HG03039 (cell line): ENCODE measurements at regions not wholly inside any gene's neighbourhood (a gene's known extent, or its start where the extent isn't known, plus 50 kb on each side); places are given as distances from the start of the nearest gene placed in this dataset.

Experiments used
- ATAC-seq: cut with Tn5 transposase; IDR thresholded peaks from one replicate; pipeline ENCODE4 v1.9.1; 2021; ENCODE audit warnings: mild to moderate bottlenecking, moderate library complexity; ENCODE audit not compliant: unreplicated experiment

DNA sequence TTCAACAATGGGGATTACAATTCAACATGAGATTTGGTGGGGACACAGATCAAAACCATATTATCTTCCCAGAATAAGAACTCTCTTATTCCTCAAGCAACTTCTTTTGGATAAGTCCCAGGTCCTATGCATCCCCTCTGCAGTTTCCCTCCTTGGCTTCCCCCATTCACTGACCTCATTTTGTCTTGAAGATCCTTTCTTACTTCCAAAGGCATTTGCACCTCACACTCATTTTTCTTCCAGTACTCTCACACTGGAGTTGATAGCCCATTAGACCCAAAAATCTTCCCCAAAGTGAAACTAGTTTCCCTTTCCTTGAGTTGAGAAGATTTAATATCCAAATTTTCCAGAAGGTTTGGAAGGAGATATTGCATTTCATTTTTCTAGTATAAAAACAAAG, 178.0 kb upstream of the DAPK1 start:
- ATAC-seq, result no peak

GRCh38 chr9:87320146-87320884, 177.4 kb upstream of the DAPK1 start:
- ATAC-seq, result no peak

DNA sequence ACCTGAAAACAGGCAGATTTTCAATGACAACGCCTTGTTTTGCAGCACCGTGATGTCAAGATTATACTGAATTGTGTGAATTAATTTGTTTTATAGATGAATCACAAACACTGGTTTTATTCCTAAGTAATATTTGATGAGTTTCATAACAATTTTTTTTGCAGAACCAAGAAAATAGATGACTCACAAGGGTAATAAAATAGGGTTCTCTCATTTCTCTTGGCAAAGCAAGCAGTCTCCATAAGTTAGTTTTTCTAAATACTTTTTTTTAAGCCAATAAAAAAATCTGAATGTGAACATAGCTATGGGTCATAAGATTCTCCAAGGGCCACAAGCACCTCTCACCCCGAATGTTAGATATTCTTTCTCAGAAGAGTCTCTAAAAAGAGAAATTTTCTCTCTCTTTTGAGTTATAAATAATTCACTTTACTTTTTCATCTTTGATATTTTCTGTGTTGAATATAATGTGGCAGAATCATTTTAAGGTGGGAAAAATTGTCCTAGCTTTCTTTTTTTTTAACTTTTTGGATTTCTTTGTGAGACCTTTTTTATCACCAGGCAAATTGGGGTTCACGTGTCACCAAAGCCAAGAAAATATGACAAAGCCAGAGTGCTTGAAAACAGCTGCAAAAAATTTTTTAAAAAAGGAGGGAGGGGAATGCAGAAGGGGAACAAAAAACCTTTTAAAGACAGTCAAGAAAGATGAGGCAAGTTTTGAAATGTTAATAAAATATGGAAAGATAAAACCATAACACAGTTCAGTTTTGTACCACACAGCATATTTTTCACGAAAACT, 174.6 kb upstream of the DAPK1 start:
- no peak for ATAC-seq

DNA sequence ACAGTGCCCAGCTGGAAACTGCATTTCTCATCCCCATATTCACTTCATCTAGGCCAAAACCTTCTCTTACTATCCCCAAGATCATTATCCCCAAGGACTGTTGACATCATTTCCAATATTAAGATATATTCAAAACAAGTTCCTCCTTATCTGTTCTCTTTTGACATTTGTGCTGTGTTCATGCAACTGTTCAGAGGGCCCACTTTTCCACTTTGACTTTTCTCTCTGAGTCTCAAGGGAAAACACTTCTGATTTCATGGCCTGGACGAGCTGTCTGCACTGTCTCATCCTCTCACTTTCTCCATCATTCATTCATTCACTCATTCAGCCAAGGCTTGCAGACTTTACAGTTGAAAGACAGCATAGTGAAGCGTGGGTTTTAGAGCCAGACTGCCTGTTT, 173.7 kb upstream of the DAPK1 start:
- ATAC-seq, result no peak

DNA sequence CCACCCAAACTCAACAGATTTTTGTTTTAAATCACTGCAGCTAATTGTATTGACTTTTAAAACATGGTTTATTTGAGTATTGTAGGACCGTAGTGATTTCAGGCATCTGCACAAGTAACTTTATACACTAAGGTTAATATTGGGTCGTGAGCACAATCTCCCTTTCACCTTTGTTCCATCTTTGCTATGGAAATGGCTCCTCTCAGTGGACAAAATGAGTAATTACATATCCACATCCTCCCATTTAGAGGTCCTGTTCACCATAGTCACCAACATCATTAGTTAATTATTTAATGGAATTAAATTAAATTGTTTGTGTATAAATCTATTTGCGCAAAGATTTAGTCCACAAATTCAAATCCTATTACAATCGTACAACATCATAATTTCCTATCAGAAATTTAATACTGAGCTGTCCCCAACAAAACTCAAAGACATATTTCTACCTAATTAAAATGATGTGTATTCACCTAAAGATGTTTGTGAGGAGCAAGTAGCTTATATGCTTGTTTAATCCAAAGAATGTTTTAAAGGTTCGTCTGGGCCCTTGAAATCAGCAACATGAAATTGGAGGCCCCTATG, 173.0 kb upstream of the DAPK1 start:
- no peak for ATAC-seq

DNA sequence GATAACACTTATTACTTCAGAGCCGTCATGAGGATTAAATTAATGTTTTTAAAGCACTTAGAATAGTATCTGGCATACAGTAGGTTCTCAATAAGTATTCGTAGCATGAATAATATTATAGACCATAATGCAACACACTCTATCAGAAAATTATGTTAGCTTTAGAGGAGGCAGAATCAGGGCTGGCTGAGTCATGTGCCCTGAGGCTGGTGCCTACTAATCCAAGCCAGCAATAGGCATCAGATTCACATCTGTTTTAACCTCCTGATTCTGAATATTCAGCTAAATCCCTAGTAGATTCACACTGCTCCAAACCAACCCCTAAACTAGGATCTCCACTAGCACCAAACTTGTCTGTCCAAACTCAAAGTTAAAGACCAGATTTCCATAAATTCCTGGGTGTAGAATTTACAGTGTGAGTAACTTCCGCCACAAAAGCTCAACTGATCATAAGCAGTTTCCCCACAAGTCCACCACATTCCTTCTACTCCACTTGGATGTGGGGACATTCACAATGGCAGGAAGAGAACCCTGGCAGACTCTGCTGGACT, 170.0 kb upstream of the DAPK1 start:
- ATAC-seq, result no peak

GRCh38 chr9:87333802-87334201, 163.9 kb upstream of the DAPK1 start:
- ATAC-seq, result no peak

- no peak for ATAC-seq
Observed at GRCh38 chr9:87334366-87334765, 163.3 kb upstream of the DAPK1 start.

GRCh38 chr9:87336407-87336806, 161.3 kb upstream of the DAPK1 start:
- ATAC-seq, result no peak

DNA sequence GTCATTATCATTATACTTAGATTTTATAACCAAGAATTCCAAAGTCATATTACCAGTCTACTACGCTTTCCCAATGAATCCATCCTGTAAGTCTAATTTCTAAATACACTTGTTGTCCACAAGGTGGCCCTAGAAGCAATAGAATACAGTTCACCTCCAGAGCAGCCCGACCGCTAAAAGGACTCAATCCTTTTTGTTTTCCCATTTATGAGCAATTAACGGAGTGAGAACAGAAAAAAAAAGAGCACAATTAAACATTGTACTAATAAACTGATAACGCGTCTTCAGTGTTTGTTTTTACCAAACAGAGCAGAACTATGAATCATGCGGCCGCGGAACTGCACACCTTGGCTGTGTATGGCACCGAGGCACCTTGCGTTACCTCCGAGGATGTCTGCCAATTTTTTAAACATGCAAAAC, 160.7 kb upstream of the DAPK1 start:
- ATAC-seq, result no peak

GRCh38 chr9:87337335-87338087, 160.2 kb upstream of the DAPK1 start:
- no peak for ATAC-seq

- ATAC-seq, result no peak
Observed at GRCh38 chr9:87338088-87338989, 159.3 kb upstream of the DAPK1 start.

- ATAC-seq, result no peak
Observed at GRCh38 chr9:87340391-87340790, 157.3 kb upstream of the DAPK1 start.

- ATAC-seq, result no peak
Observed at GRCh38 chr9:87342743-87343142, 154.9 kb upstream of the DAPK1 start.

DNA sequence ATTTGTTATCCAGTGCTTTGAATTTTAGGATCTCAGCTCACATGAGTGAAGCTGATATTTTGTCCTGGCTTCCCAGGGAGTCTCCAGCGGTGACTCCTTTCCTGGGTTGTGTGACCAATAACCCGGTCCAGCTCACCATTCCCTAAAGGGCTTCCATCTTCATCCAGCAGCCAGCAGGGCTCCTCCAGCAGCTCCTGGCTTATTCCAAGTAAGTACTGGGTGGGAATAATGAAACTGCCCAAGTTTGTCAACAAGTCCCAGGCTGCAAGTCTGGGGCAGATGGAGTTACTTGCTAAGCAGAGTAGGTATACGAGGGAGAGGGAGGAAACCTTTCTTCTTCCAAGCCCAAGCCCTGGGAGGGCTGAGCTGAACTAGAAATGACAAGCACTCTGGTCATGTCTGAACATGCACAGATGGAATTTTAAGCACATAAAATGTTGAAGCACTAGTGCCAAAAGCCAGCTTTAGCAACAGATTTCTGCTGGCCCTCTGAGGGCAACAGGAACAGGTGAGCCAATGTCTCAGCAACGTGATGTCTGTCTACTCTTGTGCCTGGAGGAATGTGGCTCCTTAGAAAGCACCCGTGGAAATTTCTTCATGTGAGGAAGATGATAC, 153.7 kb upstream of the DAPK1 start:
- ATAC-seq, result no peak

DNA sequence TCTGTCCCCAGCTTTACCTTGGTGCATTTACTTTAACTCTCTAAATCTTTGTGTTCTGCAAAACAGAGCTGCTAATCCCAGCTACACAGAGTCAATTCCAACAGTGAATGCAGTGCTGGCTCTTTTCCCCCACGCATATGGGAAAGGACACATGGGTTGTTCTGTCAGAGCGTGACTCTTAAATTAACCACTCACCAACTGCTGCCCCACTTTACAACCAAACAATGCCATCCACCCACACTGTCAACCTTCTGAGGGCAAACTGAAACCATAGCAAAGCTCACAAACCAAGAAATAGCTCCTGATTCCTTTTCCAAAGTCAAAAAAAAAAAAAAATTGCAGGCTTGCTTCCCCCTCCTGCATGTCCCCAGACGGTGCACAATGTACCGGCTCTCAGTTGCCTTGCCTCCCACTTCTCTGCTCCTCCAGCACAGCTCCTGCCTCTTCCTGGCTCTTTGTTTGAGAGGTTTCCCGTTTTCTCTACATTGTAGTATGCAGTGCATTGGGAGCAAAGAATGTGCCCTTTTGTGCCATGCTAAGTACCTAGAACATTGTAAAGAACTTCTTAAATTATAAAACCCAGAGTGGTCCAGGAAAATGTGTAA, 151.5 kb upstream of the DAPK1 start:
- ATAC-seq, result no peak

DNA sequence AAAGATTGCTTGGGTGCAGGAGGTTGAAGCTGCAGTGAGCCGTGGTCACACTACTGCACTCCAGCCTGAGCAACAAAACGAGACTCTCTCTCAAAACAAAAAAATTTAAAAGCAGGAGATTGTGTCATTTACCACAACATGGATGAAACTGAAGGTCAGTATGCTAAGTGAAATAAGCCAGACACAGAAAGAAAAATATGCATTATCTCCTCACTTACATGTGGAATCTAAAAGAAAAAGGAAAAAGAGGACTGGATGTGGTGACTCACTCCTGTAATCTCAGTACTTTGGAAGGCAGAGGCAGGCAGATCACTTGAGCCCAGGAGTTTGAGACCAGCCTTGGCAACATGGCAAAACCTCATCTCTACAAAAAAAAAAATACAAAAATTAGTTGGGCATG, 146.8 kb upstream of the DAPK1 start:
- no peak for ATAC-seq

- ATAC-seq, result no peak
Observed at GRCh38 chr9:87353301-87353700, 144.4 kb upstream of the DAPK1 start.

DNA sequence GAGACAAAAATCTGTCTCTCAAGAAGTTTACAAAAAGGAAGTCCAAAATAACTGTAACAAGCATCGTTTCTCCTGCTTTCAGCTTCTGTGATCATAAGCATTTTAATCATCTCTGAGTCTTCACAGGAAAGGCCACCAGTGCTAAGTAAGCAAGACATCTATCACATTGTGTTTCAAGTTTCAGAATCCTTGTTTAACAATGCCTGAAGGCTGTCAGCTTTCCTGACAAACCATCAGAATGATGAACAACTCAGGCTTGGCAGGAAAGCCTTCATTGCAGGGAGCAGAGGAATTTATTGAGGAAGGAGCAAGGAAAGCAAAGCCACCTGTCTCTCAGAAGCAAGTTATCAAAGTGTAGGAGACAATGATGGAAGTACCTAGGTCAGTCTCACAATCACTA, 143.5 kb upstream of the DAPK1 start:
- no peak for ATAC-seq
